ENCODE measurements at regions not wholly inside any gene's neighbourhood (a gene's known extent, or its start where the extent isn't known, plus 50 kb on each side); places are given as distances from the start of the nearest gene placed in this dataset.

DNA sequence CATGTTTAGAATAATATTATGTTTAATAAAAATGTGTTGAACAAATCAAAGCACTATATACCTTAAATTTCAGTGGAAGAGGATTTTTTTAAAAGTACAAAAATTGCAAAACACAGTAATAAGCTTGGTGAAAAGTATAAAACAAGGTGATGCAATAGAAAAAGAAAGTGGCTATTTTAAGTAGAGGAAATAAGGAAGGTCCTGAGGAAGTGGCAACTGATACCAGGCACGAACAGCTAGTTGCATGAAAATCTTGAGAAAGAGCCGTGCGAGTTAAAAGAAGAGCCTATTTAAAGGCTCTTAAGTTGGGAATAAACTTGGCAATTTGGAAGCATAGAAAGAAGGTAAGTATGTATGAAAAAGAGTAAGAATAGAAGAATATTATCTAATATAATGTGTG, 1679.3 kb downstream of the LRRC4C start:
- 41 to 48% (median 45%) methylated on average over 3 of the region's 3 CpGs for WGBS, 4 donors
- DNase-seq (no peak), ATAC-seq (no peak)
- intact Hi-C loops (cut with DNase I), result no loop called here
- TF ChIP-seq POLR2A (IDR thresholded peaks at IDR 0.05), result no peak
- TF ChIP-seq, protein P1, sequence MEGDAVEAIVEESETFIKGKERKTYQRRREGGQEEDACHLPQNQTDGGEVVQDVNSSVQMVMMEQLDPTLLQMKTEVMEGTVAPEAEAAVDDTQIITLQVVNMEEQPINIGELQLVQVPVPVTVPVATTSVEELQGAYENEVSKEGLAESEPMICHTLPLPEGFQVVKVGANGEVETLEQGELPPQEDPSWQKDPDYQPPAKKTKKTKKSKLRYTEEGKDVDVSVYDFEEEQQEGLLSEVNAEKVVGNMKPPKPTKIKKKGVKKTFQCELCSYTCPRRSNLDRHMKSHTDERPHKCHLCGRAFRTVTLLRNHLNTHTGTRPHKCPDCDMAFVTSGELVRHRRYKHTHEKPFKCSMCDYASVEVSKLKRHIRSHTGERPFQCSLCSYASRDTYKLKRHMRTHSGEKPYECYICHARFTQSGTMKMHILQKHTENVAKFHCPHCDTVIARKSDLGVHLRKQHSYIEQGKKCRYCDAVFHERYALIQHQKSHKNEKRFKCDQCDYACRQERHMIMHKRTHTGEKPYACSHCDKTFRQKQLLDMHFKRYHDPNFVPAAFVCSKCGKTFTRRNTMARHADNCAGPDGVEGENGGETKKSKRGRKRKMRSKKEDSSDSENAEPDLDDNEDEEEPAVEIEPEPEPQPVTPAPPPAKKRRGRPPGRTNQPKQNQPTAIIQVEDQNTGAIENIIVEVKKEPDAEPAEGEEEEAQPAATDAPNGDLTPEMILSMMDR (IDR thresholded peaks at IDR 0.05), result no peak
- Histone ChIP-seq H3K9me3 (no peaks in the 10 kb centered on the region), H3K4me3 (no peak overlapping the region), H3K27ac (no peak overlapping the region), H3K36me3 (no peaks in the 10 kb centered on the region), H3K27me3 (no peaks in the 10 kb centered on the region), H3K4me1 (no peaks in the 10 kb centered on the region)

DNA sequence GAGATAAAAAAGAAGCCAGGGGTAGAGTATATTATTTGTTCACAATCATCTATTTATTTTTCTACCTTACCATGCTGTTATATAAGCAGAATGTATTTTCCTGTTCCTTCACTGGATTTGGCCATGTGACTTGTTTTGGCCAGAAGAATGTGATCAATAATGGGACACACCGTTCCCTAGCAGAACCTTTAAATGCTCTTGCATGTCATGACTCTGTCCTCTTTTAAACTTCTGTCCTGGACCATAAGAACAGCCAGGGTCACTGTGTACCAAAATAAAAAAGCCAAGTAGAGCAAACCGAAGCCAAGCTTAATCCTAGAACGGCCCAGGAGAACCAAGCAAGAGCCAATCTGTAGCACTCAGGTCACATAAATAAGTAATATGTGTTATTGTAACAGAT, 1682.4 kb downstream of the LRRC4C start:
- Histone ChIP-seq H3K4me3 (no peak overlapping the region), H3K36me3 (no peaks in the 10 kb centered on the region), H3K27me3 (no peaks in the 10 kb centered on the region), H3K4me1 (no peaks in the 10 kb centered on the region), H3K9me3 (no peaks in the 10 kb centered on the region), H3K27ac (no peak overlapping the region)
- ATAC-seq (no peak), DNase-seq (no peak)
- WGBS, 4 donors, result 53 to 65% (median 55%) methylated on average over 3 of the region's 3 CpGs
- intact Hi-C loops (cut with DNase I), result no loop called here
- TF ChIP-seq POLR2A (IDR thresholded peaks at IDR 0.05), result no peak
- TF ChIP-seq, protein P1 (IDR thresholded peaks at IDR 0.05), result no peak

DNA sequence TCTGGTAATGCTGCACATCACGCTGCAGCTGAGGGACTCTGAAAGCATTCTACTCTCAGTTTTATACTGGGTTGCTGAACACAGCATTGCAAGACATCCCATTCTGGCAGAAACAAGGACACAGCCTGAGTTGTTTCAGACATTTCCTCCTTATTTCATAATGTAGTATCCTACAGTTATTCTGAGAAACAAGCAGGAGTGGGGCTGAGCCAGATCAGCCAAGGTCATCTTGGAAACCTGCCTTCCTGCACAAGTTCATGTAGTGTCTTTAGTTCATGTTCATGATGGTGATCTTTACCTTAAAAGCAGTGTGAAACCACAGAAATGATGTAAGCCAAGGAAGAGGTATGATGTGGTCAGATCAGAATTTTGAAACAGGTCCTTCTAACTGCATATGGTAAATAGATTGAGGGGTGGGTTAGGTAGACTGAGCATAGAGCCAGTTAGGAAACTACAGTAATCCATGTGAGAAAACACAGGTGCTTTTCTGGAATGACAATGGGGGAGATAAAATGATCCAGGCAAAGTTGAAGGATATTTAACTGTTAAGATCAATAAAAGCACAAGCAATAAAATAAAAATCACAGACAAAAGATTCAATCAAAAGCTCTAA, 1686.8 kb downstream of the LRRC4C start:
- 80 to 90% (median 85%) methylated on average over 1 of the region's 1 CpG for WGBS, 4 donors
- intact Hi-C loops (cut with DNase I), result no loop called here
- no peaks in the 10 kb centered on the region for H3K27me3 ChIP-seq
- no peaks in the 10 kb centered on the region for H3K9me3 ChIP-seq
- H3K4me1 ChIP-seq, result no peaks in the 10 kb centered on the region
- DNase-seq (no peak), ATAC-seq (no peak)
- no peak overlapping the region for H3K27ac ChIP-seq
- TF ChIP-seq POLR2A (IDR thresholded peaks at IDR 0.05), result no peak
- TF ChIP-seq, protein P1 (IDR thresholded peaks at IDR 0.05), result no peak
- H3K36me3 ChIP-seq, result no peaks in the 10 kb centered on the region
- H3K4me3 ChIP-seq, result no peak overlapping the region

DNA sequence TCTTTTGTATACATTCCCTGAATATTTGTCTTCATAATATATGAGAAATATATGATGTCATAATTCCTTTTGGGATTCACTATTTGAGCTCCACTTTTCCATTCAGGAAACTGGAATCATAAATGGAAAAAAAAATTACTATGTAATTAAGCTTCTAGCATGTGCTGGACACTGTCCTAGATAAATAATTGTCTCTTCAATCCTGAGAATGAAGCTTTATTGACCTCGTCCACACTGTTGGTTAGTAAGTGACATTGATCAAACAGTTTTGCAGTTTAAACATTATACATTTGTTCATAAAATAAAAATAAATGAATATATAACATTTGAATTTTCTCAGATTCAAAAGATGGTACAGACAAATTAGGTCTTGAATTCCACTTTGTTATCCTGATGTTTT, 1691.2 kb downstream of the LRRC4C start:
- DNase-seq, result no peak
- Histone ChIP-seq H3K36me3 (no peaks in the 10 kb centered on the region), H3K27ac (no peak overlapping the region), H3K9me3 (no peaks in the 10 kb centered on the region), H3K27me3 (no peaks in the 10 kb centered on the region), H3K4me1 (no peaks in the 10 kb centered on the region), H3K4me3 (no peak overlapping the region)
- TF ChIP-seq, protein P1 (IDR thresholded peaks at IDR 0.05), result no peak
- intact Hi-C loops (cut with DNase I), result no loop called here
- ATAC-seq, result no peak
- WGBS, 4 donors, result 39 to 67% (median 55%) methylated on average over 1 of the region's 1 CpG
